Skeletal muscle satellite cell (primary cell): ENCODE measurements at regions not wholly inside any gene's neighbourhood (a gene's known extent, or its start where the extent isn't known, plus 50 kb on each side); places are given as distances from the start of the nearest gene placed in this dataset.

Experiments used
- H3K27me3 ChIP-seq: 2 replicates; pipeline ENCODE4 v1.7.0; 2013; ENCODE audit warnings: low read length; ENCODE audit not compliant: control insufficient read depth, insufficient read depth
- H3K36me3 ChIP-seq: 2 replicates; pipeline ENCODE4 v1.7.0; 2013; ENCODE audit warnings: mild to moderate bottlenecking, control low read depth, low read length; ENCODE audit not compliant: insufficient read depth
- H3K4me1 ChIP-seq: 2 replicates; pipeline ENCODE4 v1.7.0; 2013; ENCODE audit warnings: low read length; ENCODE audit not compliant: control insufficient read depth, insufficient read depth
- H3K4me2 ChIP-seq: 2 replicates; pipeline ENCODE4 v1.7.0; 2013; ENCODE audit warnings: mild to moderate bottlenecking, low read length
- H3K4me3 ChIP-seq: 2 replicates; pipeline ENCODE4 v1.7.0; 2013; ENCODE audit warnings: low read length
- H3K9ac ChIP-seq: 2 replicates; pipeline ENCODE4 v1.7.0; 2013; ENCODE audit warnings: mild to moderate bottlenecking, low read depth, low read length, moderate library complexity
- H3K9me3 ChIP-seq: replicated peaks from 2 replicates; pipeline ENCODE4 v1.7.0; 2013; ENCODE audit warnings: mild to moderate bottlenecking, control low read depth, low read length

- Histone ChIP-seq H3K4me1 (peaks cover 25% of the 10 kb centered on the region), H3K9me3 (no peaks in the 10 kb centered on the region), H3K4me3 (no peak overlapping the region), H3K27me3 (no peaks in the 10 kb centered on the region), H3K4me2 (no peak overlapping the region), H3K36me3 (no peaks in the 10 kb centered on the region), H3K9ac (no peak overlapping the region)
Measured at GRCh38 chr17:43328650-43329049, 70.1 kb upstream of the ARL4D start.

GRCh38 chr17:43327834-43328420 lies 70.9 kb upstream of the ARL4D start:
- no peaks in the 10 kb centered on the region for H3K36me3 ChIP-seq
- no peaks in the 10 kb centered on the region for H3K27me3 ChIP-seq

GRCh38 chr17:43327421-43327820 lies 71.4 kb upstream of the ARL4D start:
- H3K9me3 ChIP-seq, result no peaks in the 10 kb centered on the region
- H3K27me3 ChIP-seq, result no peaks in the 10 kb centered on the region
- H3K4me2 ChIP-seq, result peak overlapping the region; percentile 48
- peak overlapping the region; percentile 23 for H3K4me3 ChIP-seq
- H3K4me1 ChIP-seq, result peaks cover 23% of the 10 kb centered on the region
- H3K36me3 ChIP-seq, result no peaks in the 10 kb centered on the region
- no peak overlapping the region for H3K9ac ChIP-seq

More at GRCh38 chr17:43327834-43328420, 70.9 kb upstream of the ARL4D start:
- Histone ChIP-seq H3K9me3 (no peaks in the 10 kb centered on the region), H3K9ac (no peak overlapping the region), H3K4me2 (peak overlapping the region; percentile 48), H3K4me1 (peaks cover 23% of the 10 kb centered on the region), H3K4me3 (peak overlapping the region; percentile 23)

GRCh38 chr17:43326490-43327275 lies 72.1 kb upstream of the ARL4D start:
- Histone ChIP-seq H3K4me1 (peaks cover 23% of the 10 kb centered on the region), H3K4me2 (peak overlapping the region; percentile 48), H3K9me3 (no peaks in the 10 kb centered on the region), H3K27me3 (no peaks in the 10 kb centered on the region), H3K4me3 (no peak overlapping the region), H3K9ac (no peak overlapping the region), H3K36me3 (no peaks in the 10 kb centered on the region)

- H3K4me3 ChIP-seq, result no peak overlapping the region
- H3K4me1 ChIP-seq, result peaks cover 23% of the 10 kb centered on the region
- H3K27me3 ChIP-seq, result no peaks in the 10 kb centered on the region
- no peak overlapping the region for H3K9ac ChIP-seq
- H3K36me3 ChIP-seq, result no peaks in the 10 kb centered on the region
- H3K9me3 ChIP-seq, result no peaks in the 10 kb centered on the region
- peak overlapping the region; percentile 10 for H3K4me2 ChIP-seq
Measured at GRCh38 chr17:43324205-43324893, 74.4 kb upstream of the ARL4D start.

GRCh38 chr17:43319293-43320124 lies 79.3 kb upstream of the ARL4D start:
- H3K4me2 ChIP-seq, result no peak overlapping the region
- peaks cover 5% of the 10 kb centered on the region for H3K4me1 ChIP-seq
- no peak overlapping the region for H3K4me3 ChIP-seq

GRCh38 chr17:43316522-43317142 lies 82.2 kb upstream of the ARL4D start:
- Histone ChIP-seq H3K36me3 (no peaks in the 10 kb centered on the region), H3K4me2 (no peak overlapping the region), H3K27me3 (no peaks in the 10 kb centered on the region), H3K9me3 (no peaks in the 10 kb centered on the region), H3K4me1 (no peaks in the 10 kb centered on the region), H3K4me3 (no peak overlapping the region), H3K9ac (no peak overlapping the region)

More at GRCh38 chr17:43319293-43320124, 79.3 kb upstream of the ARL4D start:
- H3K27me3 ChIP-seq, result no peaks in the 10 kb centered on the region
- no peaks in the 10 kb centered on the region for H3K9me3 ChIP-seq
- no peaks in the 10 kb centered on the region for H3K36me3 ChIP-seq
- no peak overlapping the region for H3K9ac ChIP-seq

GRCh38 chr17:43315858-43316521 lies 82.2 kb upstream of the RNU2-1 start:
- Histone ChIP-seq H3K27me3 (no peaks in the 10 kb centered on the region), H3K9me3 (no peaks in the 10 kb centered on the region), H3K4me3 (no peak overlapping the region), H3K9ac (no peak overlapping the region), H3K4me2 (no peak overlapping the region), H3K36me3 (no peaks in the 10 kb centered on the region), H3K4me1 (no peaks in the 10 kb centered on the region)

- H3K9ac ChIP-seq, result no peak overlapping the region
- no peaks in the 10 kb centered on the region for H3K27me3 ChIP-seq
- H3K36me3 ChIP-seq, result no peaks in the 10 kb centered on the region
- H3K4me1 ChIP-seq, result no peaks in the 10 kb centered on the region
- H3K4me3 ChIP-seq, result no peak overlapping the region
- H3K9me3 ChIP-seq, result no peaks in the 10 kb centered on the region
- no peak overlapping the region for H3K4me2 ChIP-seq
Measured at GRCh38 chr17:43315369-43315768, 81.6 kb upstream of the RNU2-1 start.

- H3K9ac ChIP-seq, result no peak overlapping the region
Measured at GRCh38 chr17:43314611-43315011, 80.8 kb upstream of the RNU2-1 start.

More at GRCh38 chr17:43314611-43315011, 80.8 kb upstream of the RNU2-1 start:
- Histone ChIP-seq H3K4me3 (no peak overlapping the region), H3K4me2 (no peak overlapping the region), H3K4me1 (no peaks in the 10 kb centered on the region), H3K9me3 (no peaks in the 10 kb centered on the region), H3K36me3 (no peaks in the 10 kb centered on the region), H3K27me3 (no peaks in the 10 kb centered on the region)
